Mesenteric fat pad (tissue), 1 donor: ENCODE measurements at regions not wholly inside any gene's neighbourhood (a gene's known extent, or its start where the extent isn't known, plus 50 kb on each side); places are given as distances from the start of the nearest gene placed in this dataset.

Experiments
- DNase-seq: peaks from one replicate; pipeline ENCODE4 v3.0.0-alpha.2; 2020; ENCODE audit warnings: low spot score
- donor health status: DM: yes; HTN: yes; CAD: no.

- no peak for DNase-seq
These were observed 79.1 kb downstream of the TRIB2 start for GRCh38 chr2:12795851-12796250.

- DNase-seq, result no peak
These were observed 79.9 kb downstream of the TRIB2 start for GRCh38 chr2:12796657-12797056.

GRCh38 chr2:12797815-12798214 is 81.1 kb downstream of the TRIB2 start:
- no peak for DNase-seq

- DNase-seq, result no peak
These were observed 86.9 kb downstream of the TRIB2 start for GRCh38 chr2:12803607-12804006.

GRCh38 chr2:12804091-12804856 is 87.5 kb downstream of the TRIB2 start:
- no peak for DNase-seq

GRCh38 chr2:12805033-12805432 is 88.3 kb downstream of the TRIB2 start:
- DNase-seq, result no peak

- no peak for DNase-seq
These were observed 90.0 kb downstream of the TRIB2 start for GRCh38 chr2:12806549-12807242.

GRCh38 chr2:12807907-12808810 is 91.4 kb downstream of the TRIB2 start:
- no peak for DNase-seq

- no peak for DNase-seq
These were observed 92.8 kb downstream of the TRIB2 start for GRCh38 chr2:12809526-12809925.

- DNase-seq, result no peak
These were observed 95.2 kb downstream of the TRIB2 start for GRCh38 chr2:12811916-12812315.

GRCh38 chr2:12813166-12813565 is 96.4 kb downstream of the TRIB2 start:
- DNase-seq, result no peak

GRCh38 chr2:12816379-12817306 is 99.9 kb downstream of the TRIB2 start:
- no peak for DNase-seq

GRCh38 chr2:12817870-12818269 is 101.1 kb downstream of the TRIB2 start:
- DNase-seq, result no peak

- no peak for DNase-seq
These were observed 101.8 kb downstream of the TRIB2 start for GRCh38 chr2:12818416-12819102.

- no peak for DNase-seq
These were observed 102.4 kb downstream of the TRIB2 start for GRCh38 chr2:12819103-12819475.

GRCh38 chr2:12819721-12820120 is 103.0 kb downstream of the TRIB2 start:
- DNase-seq, result no peak

GRCh38 chr2:12821656-12822055 is 104.9 kb downstream of the TRIB2 start:
- DNase-seq, result no peak

GRCh38 chr2:12824351-12824777 is 107.6 kb downstream of the TRIB2 start:
- DNase-seq, result no peak

GRCh38 chr2:12824778-12825379 is 108.1 kb downstream of the TRIB2 start:
- no peak for DNase-seq

GRCh38 chr2:12826781-12827180 is 110.0 kb downstream of the TRIB2 start:
- DNase-seq, result no peak
